H9 (cell line): ENCODE measurements at regions not wholly inside any gene's neighbourhood (a gene's known extent, or its start where the extent isn't known, plus 50 kb on each side); places are given as distances from the start of the nearest gene placed in this dataset.

Source experiments
- DNase-seq: peaks from one replicate; pipeline ENCODE4 v3.0.0-alpha.2; 2017
- H2AFZ ChIP-seq: one replicate; pipeline ENCODE4 v1.6.1; 2013; ENCODE audit warnings: mild to moderate bottlenecking, low read length, control low read depth, moderate library complexity
- H2AK5ac ChIP-seq: 2 replicates; pipeline ENCODE4 v1.6.1; 2013; ENCODE audit warnings: low read length, control low read depth, mixed read lengths; ENCODE audit not compliant: insufficient read length
- H2BK120ac ChIP-seq: one replicate; pipeline ENCODE4 v1.6.1; 2013; ENCODE audit warnings: low read depth, mild to moderate bottlenecking, low read length, control low read depth, inconsistent platforms; ENCODE audit not compliant: poor library complexity, severe bottlenecking
- H2BK12ac ChIP-seq: 2 replicates; pipeline ENCODE4 v1.6.1; 2013; ENCODE audit warnings: low read length, control low read depth, mixed read lengths, low read depth; ENCODE audit not compliant: insufficient read length
- H2BK15ac ChIP-seq: 2 replicates; pipeline ENCODE4 v1.6.1; 2013; ENCODE audit warnings: low read depth, low read length, control low read depth
- H2BK20ac ChIP-seq: one replicate; pipeline ENCODE4 v1.6.1; 2013; ENCODE audit warnings: low read depth, mild to moderate bottlenecking, low read length, control low read depth, inconsistent platforms; ENCODE audit not compliant: poor library complexity, severe bottlenecking
- H2BK5ac ChIP-seq: 2 replicates; pipeline ENCODE4 v1.6.1; 2013; ENCODE audit warnings: low read length, control low read depth, mixed read lengths; ENCODE audit not compliant: insufficient read length
- H3K14ac ChIP-seq: 2 replicates; pipeline ENCODE4 v1.6.1; 2013; ENCODE audit warnings: low read length, control low read depth; ENCODE audit not compliant: insufficient read depth
- H3K18ac ChIP-seq: 2 replicates; pipeline ENCODE4 v1.6.1; 2013; ENCODE audit warnings: low read depth, mild to moderate bottlenecking, mixed read lengths, low read length, control low read depth; ENCODE audit not compliant: insufficient read length
- H3K23ac ChIP-seq: 2 replicates; pipeline ENCODE4 v1.6.1; 2013; ENCODE audit warnings: low read length, control low read depth, mixed read lengths, low read depth; ENCODE audit not compliant: insufficient read length
- H3K23me2 ChIP-seq: 2 replicates; pipeline ENCODE4 v1.6.1; 2013; ENCODE audit warnings: low read depth, mild to moderate bottlenecking, mixed read lengths, low read length, control low read depth; ENCODE audit not compliant: insufficient read length, poor library complexity, severe bottlenecking
- H3K27ac ChIP-seq: 2 replicates; pipeline ENCODE4 v1.5.1; 2013; ENCODE audit warnings: low read length, control low read depth, mixed read lengths, low read depth; ENCODE audit not compliant: insufficient read length
- H3K27me3 ChIP-seq: 2 replicates; pipeline ENCODE4 v1.6.1; 2013; ENCODE audit warnings: low read length, control low read depth, inconsistent platforms; ENCODE audit not compliant: insufficient read depth
- H3K4ac ChIP-seq: 2 replicates; pipeline ENCODE4 v1.6.1; 2013; ENCODE audit warnings: low read depth, mild to moderate bottlenecking, control low read depth, inconsistent platforms, low read length, moderate library complexity
- H3K4me1 ChIP-seq: 2 replicates; pipeline ENCODE4 v1.6.1; 2013; ENCODE audit warnings: low read length, control low read depth, inconsistent platforms; ENCODE audit not compliant: insufficient read depth
- H3K4me2 ChIP-seq: 2 replicates; pipeline ENCODE4 v1.6.1; 2013; ENCODE audit warnings: low read length, control low read depth, mixed read lengths; ENCODE audit not compliant: insufficient read length, insufficient read depth
- H3K56ac ChIP-seq: 2 replicates; pipeline ENCODE4 v1.6.1; 2013; ENCODE audit warnings: low read depth, mild to moderate bottlenecking, mixed read lengths, low read length, control low read depth; ENCODE audit not compliant: insufficient read length
- H3K79me1 ChIP-seq: 2 replicates; pipeline ENCODE4 v1.6.1; 2013; ENCODE audit warnings: low read depth, mild to moderate bottlenecking, moderate library complexity, low read length, control low read depth, inconsistent platforms; ENCODE audit not compliant: insufficient read depth, poor library complexity, severe bottlenecking
- H3K79me2 ChIP-seq: 2 replicates; pipeline ENCODE4 v1.6.1; 2013; ENCODE audit warnings: low read length, control low read depth, inconsistent platforms; ENCODE audit not compliant: insufficient read depth
- H3K9ac ChIP-seq: 2 replicates; pipeline ENCODE4 v1.6.1; 2013; ENCODE audit warnings: low read length, control low read depth, mixed read lengths; ENCODE audit not compliant: insufficient read length; ENCODE audit errors: extremely low read depth
- H3K9me3 ChIP-seq: one replicate; pipeline ENCODE4 v1.6.1; 2013; ENCODE audit warnings: low read depth, low read length, inconsistent platforms; ENCODE audit not compliant: control insufficient read depth
- H3T11ph ChIP-seq: one replicate; pipeline ENCODE4 v1.6.1; 2013; ENCODE audit warnings: mild to moderate bottlenecking, low read length, control low read depth, inconsistent platforms
- H4K20me1 ChIP-seq: one replicate; pipeline ENCODE4 v1.6.1; 2013; ENCODE audit not compliant: control insufficient read depth, insufficient read length, insufficient read depth
- H4K5ac ChIP-seq: 2 replicates; pipeline ENCODE4 v1.6.1; 2013; ENCODE audit warnings: low read depth, mild to moderate bottlenecking, mixed read lengths, low read length, control low read depth; ENCODE audit not compliant: insufficient read length
- H4K8ac ChIP-seq: replicated peaks from 2 replicates; pipeline ENCODE4 v1.6.1; 2013; ENCODE audit warnings: low read length, control low read depth, mixed read lengths, low read depth; ENCODE audit not compliant: insufficient read length
- H4K91ac ChIP-seq: 2 replicates; pipeline ENCODE4 v1.6.1; 2013; ENCODE audit warnings: low read depth, mild to moderate bottlenecking, moderate library complexity, mixed read lengths, low read length, control low read depth; ENCODE audit not compliant: insufficient read length
- H3K27ac Mint-ChIP-seq, 3 experiments: 2 replicates in 2 of 3; 3 replicates in 1 of 3; pipeline ENCODE4 v1.8.0; 2020 to 2021; ENCODE audit warnings: mixed read lengths in 3 of 3, mild to moderate bottlenecking in 1 of 3, moderate library complexity in 1 of 3
- H3K27me3 Mint-ChIP-seq: 2 replicates; pipeline ENCODE4 v1.8.0; 2021; ENCODE audit warnings: low read depth, mild to moderate bottlenecking, moderate library complexity, mixed read lengths
- H3K36me3 Mint-ChIP-seq, 3 experiments: 2 replicates in 2 of 3; 3 replicates in 1 of 3; pipeline ENCODE4 v1.8.0; 2020 to 2021; ENCODE audit warnings: low read depth in 3 of 3, mixed read lengths in 3 of 3; ENCODE audit not compliant: insufficient read depth in 1 of 3
- H3K4me1 Mint-ChIP-seq, 2 experiments: 2 replicates each; pipeline ENCODE4 v1.8.0; 2020; ENCODE audit warnings: mixed read lengths in 2 of 2
- H3K4me3 Mint-ChIP-seq, 2 experiments: 2 replicates in 1 of 2; 3 replicates in 1 of 2; pipeline ENCODE4 v1.8.0; 2020 to 2021; ENCODE audit warnings: mild to moderate bottlenecking in 2 of 2, mixed read lengths in 2 of 2, moderate library complexity in 1 of 2
- H3K9me3 Mint-ChIP-seq, 2 experiments: 2 replicates in 1 of 2; 3 replicates in 1 of 2; pipeline ENCODE4 v1.8.0; 2020; ENCODE audit warnings: mild to moderate bottlenecking in 2 of 2, mixed read lengths in 2 of 2, moderate library complexity in 1 of 2
- WGBS: extraction: QIAGEN DNeasy Blood & Tissue Kit; methylation state at CpG from one replicate; pipeline ENCODE4 v1.1.7; 2013; ENCODE audit warnings: missing lambda C conversion rate, low lambda C conversion rate, mixed read lengths; ENCODE audit not compliant: insufficient read length; ENCODE audit errors: extremely low coverage; 5-methylcytosine and 5-hydroxymethylcytosine counted together
- TF ChIP-seq, protein P1 (sequence below): fragments of 200-600 bp; sonication (generic); conservative IDR thresholded peaks from 3 replicates; pipeline ENCODE4 v1.8.0; 2021; ENCODE audit warnings: antibody characterized with exemption, mild to moderate bottlenecking

DNA sequence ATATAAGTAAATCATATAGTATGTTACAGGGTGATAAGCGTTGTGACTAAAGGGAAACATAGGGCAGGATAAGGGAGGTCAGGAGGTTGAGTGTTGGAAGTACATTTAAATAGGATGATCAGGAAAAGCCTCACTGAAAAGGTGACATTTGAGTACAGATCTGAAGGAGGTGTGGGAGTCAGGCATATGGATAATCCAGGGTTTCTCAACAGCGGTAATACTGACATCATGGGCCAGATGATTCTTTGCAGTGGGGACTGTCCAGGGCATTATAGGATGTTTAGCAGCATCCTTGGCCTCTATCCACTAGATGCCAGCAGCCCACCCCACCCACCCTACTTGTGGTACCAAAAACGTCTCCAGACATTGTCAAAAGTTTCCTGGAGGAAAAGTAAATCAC is 292.6 kb upstream of the PREP start:
- H4K20me1 ChIP-seq: no peaks in the 10 kb centered on the region
- no peak overlapping the region for H4K5ac ChIP-seq
- no peak overlapping the region for H4K8ac ChIP-seq
- no peak overlapping the region for H3K4ac ChIP-seq
- H3K14ac ChIP-seq: no peak overlapping the region
- TF ChIP-seq, protein P1, sequence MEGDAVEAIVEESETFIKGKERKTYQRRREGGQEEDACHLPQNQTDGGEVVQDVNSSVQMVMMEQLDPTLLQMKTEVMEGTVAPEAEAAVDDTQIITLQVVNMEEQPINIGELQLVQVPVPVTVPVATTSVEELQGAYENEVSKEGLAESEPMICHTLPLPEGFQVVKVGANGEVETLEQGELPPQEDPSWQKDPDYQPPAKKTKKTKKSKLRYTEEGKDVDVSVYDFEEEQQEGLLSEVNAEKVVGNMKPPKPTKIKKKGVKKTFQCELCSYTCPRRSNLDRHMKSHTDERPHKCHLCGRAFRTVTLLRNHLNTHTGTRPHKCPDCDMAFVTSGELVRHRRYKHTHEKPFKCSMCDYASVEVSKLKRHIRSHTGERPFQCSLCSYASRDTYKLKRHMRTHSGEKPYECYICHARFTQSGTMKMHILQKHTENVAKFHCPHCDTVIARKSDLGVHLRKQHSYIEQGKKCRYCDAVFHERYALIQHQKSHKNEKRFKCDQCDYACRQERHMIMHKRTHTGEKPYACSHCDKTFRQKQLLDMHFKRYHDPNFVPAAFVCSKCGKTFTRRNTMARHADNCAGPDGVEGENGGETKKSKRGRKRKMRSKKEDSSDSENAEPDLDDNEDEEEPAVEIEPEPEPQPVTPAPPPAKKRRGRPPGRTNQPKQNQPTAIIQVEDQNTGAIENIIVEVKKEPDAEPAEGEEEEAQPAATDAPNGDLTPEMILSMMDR: no peak
- no peak overlapping the region for H2BK20ac ChIP-seq
- no peak overlapping the region for H3K56ac ChIP-seq
- no peak overlapping the region for H4K91ac ChIP-seq
- H2AK5ac ChIP-seq: no peak overlapping the region
- no peaks in the 10 kb centered on the region for H3K9me3 ChIP-seq
- no peaks in the 10 kb centered on the region for H3K27me3 ChIP-seq
- Mint-ChIP-seq H3K36me3 (0 out of 7 replicates have a peak, but pooled peaks cover 0 to 1% (median 0%) of the 10 kb centered on the region in 3 experiments), H3K9me3 (no peaks in the 10 kb centered on the region; a peak in 1 of 5 replicates), H3K27ac (no peak overlapping the region), H3K4me1 (peaks cover 21 to 22% of the 10 kb centered on the region in 2 experiments), H3K27me3 (no peaks in the 10 kb centered on the region; the same call in 1 of the 2 replicates), H3K4me3 (no peak overlapping the region)
- H3K23me2 ChIP-seq: no peaks in the 10 kb centered on the region
- H3K4me1 ChIP-seq: peaks cover 6% of the 10 kb centered on the region; the same call in 1 of the 2 replicates
- no peak overlapping the region for H2BK5ac ChIP-seq
- no peaks in the 10 kb centered on the region for H3K79me1 ChIP-seq
- H3K18ac ChIP-seq: no peak overlapping the region
- no peak overlapping the region for H3K9ac ChIP-seq
- H3T11ph ChIP-seq: no peak overlapping the region
- H3K4me2 ChIP-seq: no peak overlapping the region
- no peak overlapping the region for H2BK120ac ChIP-seq
- H2AFZ ChIP-seq: no peak overlapping the region
- no peak overlapping the region for H2BK15ac ChIP-seq
- WGBS: no CpG with 5 or more reads among the region's 3 CpGs
- H3K79me2 ChIP-seq: no peaks in the 10 kb centered on the region
- no peak overlapping the region for H2BK12ac ChIP-seq
- no peak for DNase-seq
- H3K27ac ChIP-seq: no peak overlapping the region
- no peak overlapping the region for H3K23ac ChIP-seq
